WERI-Rb-1 (cell line): ENCODE measurements at regions not wholly inside any gene's neighbourhood (a gene's known extent, or its start where the extent isn't known, plus 50 kb on each side); places are given as distances from the start of the nearest gene placed in this dataset.
"Not testable (repeated sequence)": the region's sequence is repeated elsewhere in the genome, so short reads cannot be mapped to it uniquely, and the experiment has no call there.

Experiments
- DNase-seq: peaks from one replicate; pipeline ENCODE4 v3.0.0-alpha.2; 2020
- H3K27ac ChIP-seq: fragments of 250-450 bp; sonication (Bioruptor Pico); 2 replicates; pipeline ENCODE4 v1.5.1; 2020; ENCODE audit warnings: mild to moderate bottlenecking, moderate library complexity
- H3K27me3 ChIP-seq: fragments of 250-450 bp; sonication (Bioruptor Pico); 2 replicates; pipeline ENCODE4 v1.5.1; 2021; ENCODE audit warnings: mild to moderate bottlenecking, low read depth, moderate library complexity; ENCODE audit not compliant: insufficient read depth, severe bottlenecking
- H3K36me3 ChIP-seq: fragments of 250-450 bp; sonication (Bioruptor Pico); 2 replicates; pipeline ENCODE4 v1.5.1; 2020; ENCODE audit warnings: mild to moderate bottlenecking, moderate library complexity
- H3K4me3 ChIP-seq: 2 replicates; pipeline ENCODE4 v1.5.1; 2011; ENCODE audit warnings: low read depth, mild to moderate bottlenecking, control low read depth, low read length
- H3K9me3 ChIP-seq: fragments of 250-450 bp; sonication (Bioruptor Pico); 2 replicates; pipeline ENCODE4 v1.5.1; 2021; ENCODE audit warnings: mild to moderate bottlenecking, moderate library complexity; ENCODE audit not compliant: severe bottlenecking
- TF ChIP-seq, protein P1 (sequence below): IDR thresholded peaks from 2 replicates; pipeline ENCODE4 v1.5.1; 2011; ENCODE audit warnings: low read depth, mild to moderate bottlenecking, control low read depth, inconsistent platforms, low read length

DNA sequence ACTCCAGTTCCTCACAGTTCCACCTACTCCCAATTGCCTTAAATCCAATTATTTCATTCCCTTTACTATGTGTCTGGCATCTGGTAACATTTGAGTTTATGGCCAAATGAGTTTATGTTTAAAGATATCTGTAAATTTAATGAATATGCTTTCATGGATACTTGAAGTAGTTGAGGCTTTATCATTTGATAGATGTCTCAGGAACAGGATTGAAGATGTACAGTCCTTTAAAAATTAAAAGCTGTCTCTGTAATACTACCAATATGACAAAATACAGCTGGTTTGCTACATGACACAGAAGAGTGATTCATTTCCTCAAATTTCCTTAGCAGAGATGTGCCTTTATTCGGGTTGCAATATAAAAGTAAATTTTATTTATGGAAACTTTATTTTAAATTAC, 2326.0 kb upstream of the ACO1 start:
- Histone ChIP-seq H3K4me3 (no peak overlapping the region), H3K9me3 (no peaks in the 10 kb centered on the region), H3K36me3 (no peaks in the 10 kb centered on the region), H3K27ac (no peak overlapping the region), H3K27me3 (no peaks in the 10 kb centered on the region)
- no peak for DNase-seq
- TF ChIP-seq, protein P1, sequence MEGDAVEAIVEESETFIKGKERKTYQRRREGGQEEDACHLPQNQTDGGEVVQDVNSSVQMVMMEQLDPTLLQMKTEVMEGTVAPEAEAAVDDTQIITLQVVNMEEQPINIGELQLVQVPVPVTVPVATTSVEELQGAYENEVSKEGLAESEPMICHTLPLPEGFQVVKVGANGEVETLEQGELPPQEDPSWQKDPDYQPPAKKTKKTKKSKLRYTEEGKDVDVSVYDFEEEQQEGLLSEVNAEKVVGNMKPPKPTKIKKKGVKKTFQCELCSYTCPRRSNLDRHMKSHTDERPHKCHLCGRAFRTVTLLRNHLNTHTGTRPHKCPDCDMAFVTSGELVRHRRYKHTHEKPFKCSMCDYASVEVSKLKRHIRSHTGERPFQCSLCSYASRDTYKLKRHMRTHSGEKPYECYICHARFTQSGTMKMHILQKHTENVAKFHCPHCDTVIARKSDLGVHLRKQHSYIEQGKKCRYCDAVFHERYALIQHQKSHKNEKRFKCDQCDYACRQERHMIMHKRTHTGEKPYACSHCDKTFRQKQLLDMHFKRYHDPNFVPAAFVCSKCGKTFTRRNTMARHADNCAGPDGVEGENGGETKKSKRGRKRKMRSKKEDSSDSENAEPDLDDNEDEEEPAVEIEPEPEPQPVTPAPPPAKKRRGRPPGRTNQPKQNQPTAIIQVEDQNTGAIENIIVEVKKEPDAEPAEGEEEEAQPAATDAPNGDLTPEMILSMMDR, result no peak

DNA sequence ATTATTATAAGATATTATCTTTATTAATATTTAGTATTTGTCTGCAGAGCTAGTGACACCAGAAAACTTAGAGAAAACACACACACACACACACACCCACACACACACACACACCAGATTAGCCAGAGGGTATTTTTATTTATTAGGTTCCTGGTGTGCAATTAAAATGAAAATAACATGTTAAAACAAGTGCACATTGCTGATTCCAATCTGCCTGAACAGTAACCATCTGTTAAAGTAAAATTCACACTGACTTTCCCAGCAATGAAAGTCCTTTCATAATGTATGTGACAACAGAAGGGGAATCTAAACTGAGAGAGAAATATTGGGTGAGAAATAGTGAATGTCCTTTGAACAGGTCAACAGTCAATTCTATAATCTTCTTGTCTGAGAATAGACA, 2323.5 kb upstream of the ACO1 start:
- DNase-seq, result no peak
- H3K27ac ChIP-seq, result no peak overlapping the region
- H3K4me3 ChIP-seq, result no peak overlapping the region
- no peaks in the 10 kb centered on the region for H3K9me3 ChIP-seq
- no peaks in the 10 kb centered on the region for H3K27me3 ChIP-seq
- no peaks in the 10 kb centered on the region for H3K36me3 ChIP-seq
- TF ChIP-seq, protein P1, result no peak

DNA sequence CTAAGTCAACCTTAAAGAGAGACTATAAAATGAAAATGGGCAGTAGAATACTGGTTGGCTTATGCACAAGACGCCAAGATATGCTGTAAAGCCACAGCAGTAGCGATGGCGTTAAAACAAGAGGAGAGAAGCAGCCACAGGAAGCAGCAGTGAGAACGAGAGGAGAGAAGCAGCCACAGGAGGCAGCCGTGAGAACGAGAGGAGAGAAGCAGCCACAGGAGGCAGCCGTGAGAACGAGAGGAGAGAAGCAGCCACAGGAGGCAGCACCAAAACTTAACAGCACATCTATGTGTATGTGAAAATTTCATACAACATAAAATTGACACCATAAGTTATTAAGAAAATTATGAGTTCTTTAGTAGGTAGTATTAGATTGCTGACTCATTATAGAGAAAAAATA, 2318.6 kb upstream of the ACO1 start:
- TF ChIP-seq, protein P1, result no peak

DNA sequence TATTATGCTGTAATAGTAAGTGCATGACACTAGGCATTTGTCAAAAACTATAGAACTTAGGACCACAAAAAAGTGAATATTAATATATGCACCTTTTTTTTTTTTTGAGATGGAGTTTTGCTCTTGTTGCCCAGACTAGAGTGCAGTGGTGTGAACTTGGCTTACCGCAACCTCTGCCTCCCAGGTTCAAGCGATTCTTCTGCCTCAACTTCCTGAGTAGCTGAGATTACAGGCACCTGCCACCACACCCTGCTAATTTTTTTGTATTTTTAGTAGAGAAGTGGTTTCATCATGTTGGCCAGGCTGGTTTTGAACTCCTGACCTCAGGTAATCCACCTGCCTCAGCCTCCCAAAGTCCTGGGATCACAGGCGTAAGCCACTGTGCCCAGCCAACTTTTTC, 2315.2 kb upstream of the ACO1 start:
- not testable (repeated sequence) for DNase-seq, H3K4me3 ChIP-seq, H3K9me3 ChIP-seq, H3K27ac ChIP-seq, H3K27me3 ChIP-seq, H3K36me3 ChIP-seq

More for the DNA sequence above, 2318.6 kb upstream of the ACO1 start:
- DNase-seq, result no peak
- Histone ChIP-seq H3K27ac (no peak overlapping the region), H3K27me3 (no peaks in the 10 kb centered on the region), H3K9me3 (no peaks in the 10 kb centered on the region), H3K36me3 (no peaks in the 10 kb centered on the region), H3K4me3 (no peak overlapping the region)

DNA sequence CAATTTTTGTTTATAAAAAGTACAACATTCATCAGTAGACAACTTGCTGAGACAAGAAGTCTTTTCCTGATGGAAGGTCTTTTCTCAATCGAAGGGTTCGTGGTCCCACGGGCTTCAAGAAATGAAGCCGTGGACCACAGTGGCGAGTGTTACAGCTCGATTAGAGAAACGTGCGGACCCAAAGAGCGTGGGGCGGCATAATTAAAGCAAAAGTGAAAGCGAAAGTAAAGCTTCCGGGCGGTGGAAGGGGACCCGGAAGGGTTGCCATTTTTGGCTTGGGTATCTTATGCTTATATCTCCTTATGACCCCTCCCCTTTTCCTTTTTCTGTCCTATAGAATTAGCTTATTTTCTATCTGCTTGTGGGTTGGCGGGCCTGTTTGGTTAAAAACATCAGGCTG, 2309.4 kb upstream of the ACO1 start:
- Histone ChIP-seq H3K36me3 (no peaks in the 10 kb centered on the region), H3K27ac (no peak overlapping the region), H3K27me3 (no peaks in the 10 kb centered on the region), H3K9me3 (no peaks in the 10 kb centered on the region), H3K4me3 (no peak overlapping the region)
- TF ChIP-seq, protein P1, result no peak
- DNase-seq, result no peak

DNA sequence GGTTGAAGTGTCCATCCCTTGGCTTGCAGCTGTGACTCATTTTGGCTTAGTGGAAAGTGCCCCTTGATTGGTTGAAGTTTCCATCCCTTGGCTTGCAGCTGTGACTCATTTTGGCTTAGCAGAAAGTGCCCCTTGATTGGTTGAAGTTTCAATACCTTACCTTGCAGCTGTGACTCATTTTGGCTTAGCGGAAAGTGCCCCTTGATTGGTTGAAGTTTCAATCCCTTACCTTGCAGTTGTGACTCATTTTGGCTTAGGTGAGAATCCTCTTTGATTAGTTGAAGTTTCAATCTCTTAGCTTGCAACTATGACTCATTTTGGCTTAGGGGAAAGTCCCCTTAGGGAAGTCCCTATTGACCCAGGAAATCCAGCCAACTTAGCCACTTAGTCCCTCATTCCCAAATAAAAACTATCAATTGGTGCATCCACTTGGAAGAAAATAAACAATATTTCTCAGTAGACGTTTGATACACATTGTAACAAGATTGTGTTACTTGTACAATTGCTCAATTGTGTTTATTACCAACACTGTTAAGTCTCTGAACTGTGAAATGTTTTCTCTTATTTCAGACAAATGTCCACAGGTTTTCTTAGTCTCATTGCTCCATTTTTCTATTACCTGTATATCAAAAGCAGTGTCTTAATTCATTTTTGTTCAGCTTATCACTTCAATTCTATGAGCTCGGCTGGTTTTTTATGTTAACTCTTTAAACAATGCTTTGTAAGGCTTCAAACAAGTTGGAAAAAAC, 2308.8 kb upstream of the ACO1 start:
- TF ChIP-seq, protein P1, result no peak
- no peaks in the 10 kb centered on the region for H3K36me3 ChIP-seq
- H3K9me3 ChIP-seq, result no peaks in the 10 kb centered on the region
- DNase-seq, result no peak
- no peak overlapping the region for H3K4me3 ChIP-seq
- no peak overlapping the region for H3K27ac ChIP-seq
- H3K27me3 ChIP-seq, result no peaks in the 10 kb centered on the region
